ENCODE measurements at regions not wholly inside any gene's neighbourhood (a gene's known extent, or its start where the extent isn't known, plus 50 kb on each side); places are given as distances from the start of the nearest gene placed in this dataset.

GRCh38 chr6:155949256-155949655, 493.6 kb upstream of the NOX3 start:
- H3K27ac ChIP-seq (ENCODE audit: low read length) = no peak overlapping the region
- no peaks in the 10 kb centered on the region for H3K9me3 ChIP-seq (replicated peaks; ENCODE audit: insufficient read depth, low read length)
- H3K27me3 ChIP-seq (replicated peaks; ENCODE audit: insufficient read depth, low read length) = no peaks in the 10 kb centered on the region
- H3K9me2 ChIP-seq (replicated peaks; ENCODE audit: insufficient read depth, low read length) = no peaks in the 10 kb centered on the region
- no peak overlapping the region for H3K4me3 ChIP-seq (ENCODE audit: low read length)
- H3F3A ChIP-seq (ENCODE audit: insufficient read depth, low read length) = no peaks in the 10 kb centered on the region
- H3K79me2 ChIP-seq (ENCODE audit: low read length) = no peaks in the 10 kb centered on the region
- no peaks in the 10 kb centered on the region for H3K36me3 ChIP-seq (replicated peaks; ENCODE audit: insufficient read depth, low read length)
- no peak overlapping the region for H2AFZ ChIP-seq (ENCODE audit: low read length)
- no peak overlapping the region for H3K4me2 ChIP-seq (ENCODE audit: low read depth, low read length)
- H4K20me1 ChIP-seq (ENCODE audit: insufficient read depth, low read length) = no peaks in the 10 kb centered on the region
- no peaks in the 10 kb centered on the region for H3K4me1 ChIP-seq (ENCODE audit: low read length)
- TF ChIP-seq, protein P1, sequence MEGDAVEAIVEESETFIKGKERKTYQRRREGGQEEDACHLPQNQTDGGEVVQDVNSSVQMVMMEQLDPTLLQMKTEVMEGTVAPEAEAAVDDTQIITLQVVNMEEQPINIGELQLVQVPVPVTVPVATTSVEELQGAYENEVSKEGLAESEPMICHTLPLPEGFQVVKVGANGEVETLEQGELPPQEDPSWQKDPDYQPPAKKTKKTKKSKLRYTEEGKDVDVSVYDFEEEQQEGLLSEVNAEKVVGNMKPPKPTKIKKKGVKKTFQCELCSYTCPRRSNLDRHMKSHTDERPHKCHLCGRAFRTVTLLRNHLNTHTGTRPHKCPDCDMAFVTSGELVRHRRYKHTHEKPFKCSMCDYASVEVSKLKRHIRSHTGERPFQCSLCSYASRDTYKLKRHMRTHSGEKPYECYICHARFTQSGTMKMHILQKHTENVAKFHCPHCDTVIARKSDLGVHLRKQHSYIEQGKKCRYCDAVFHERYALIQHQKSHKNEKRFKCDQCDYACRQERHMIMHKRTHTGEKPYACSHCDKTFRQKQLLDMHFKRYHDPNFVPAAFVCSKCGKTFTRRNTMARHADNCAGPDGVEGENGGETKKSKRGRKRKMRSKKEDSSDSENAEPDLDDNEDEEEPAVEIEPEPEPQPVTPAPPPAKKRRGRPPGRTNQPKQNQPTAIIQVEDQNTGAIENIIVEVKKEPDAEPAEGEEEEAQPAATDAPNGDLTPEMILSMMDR (IDR thresholded peaks at IDR 0.05; ENCODE audit: low read length) = no peak
- no peak for TF ChIP-seq EZH2 (optimal IDR thresholded peaks at IDR 0.05; ENCODE audit: low read depth, low read length)
- TF ChIP-seq EZH2phosphoT487 (IDR thresholded peaks at IDR 0.05; ENCODE audit: low read length) = no peak
- no peak overlapping the region for H3K9ac ChIP-seq (ENCODE audit: low read length)
- DNase-seq = no peak

GRCh38 chr6:155946860-155947259, 491.2 kb upstream of the NOX3 start:
- Histone ChIP-seq H3K4me2 (ENCODE audit: low read depth, low read length) (no peak overlapping the region), H3F3A (ENCODE audit: insufficient read depth, low read length) (no peaks in the 10 kb centered on the region), H3K4me3 (ENCODE audit: low read length) (no peak overlapping the region), H3K79me2 (ENCODE audit: low read length) (no peaks in the 10 kb centered on the region), H3K36me3 (replicated peaks; ENCODE audit: insufficient read depth, low read length) (no peaks in the 10 kb centered on the region), H3K9ac (ENCODE audit: low read length) (no peak overlapping the region), H4K20me1 (ENCODE audit: insufficient read depth, low read length) (no peaks in the 10 kb centered on the region), H2AFZ (ENCODE audit: low read length) (no peak overlapping the region), H3K27ac (ENCODE audit: low read length) (no peak overlapping the region), H3K9me3 (replicated peaks; ENCODE audit: insufficient read depth, low read length) (no peaks in the 10 kb centered on the region), H3K4me1 (ENCODE audit: low read length) (no peaks in the 10 kb centered on the region), H3K27me3 (replicated peaks; ENCODE audit: insufficient read depth, low read length) (no peaks in the 10 kb centered on the region), H3K9me2 (replicated peaks; ENCODE audit: insufficient read depth, low read length) (no peaks in the 10 kb centered on the region)
- no peak for DNase-seq
- TF ChIP-seq EZH2phosphoT487 (IDR thresholded peaks at IDR 0.05; ENCODE audit: low read length) (no peak), EZH2 (optimal IDR thresholded peaks at IDR 0.05; ENCODE audit: low read depth, low read length) (no peak)
- TF ChIP-seq, protein P1 (IDR thresholded peaks at IDR 0.05; ENCODE audit: low read length) = no peak

DNA sequence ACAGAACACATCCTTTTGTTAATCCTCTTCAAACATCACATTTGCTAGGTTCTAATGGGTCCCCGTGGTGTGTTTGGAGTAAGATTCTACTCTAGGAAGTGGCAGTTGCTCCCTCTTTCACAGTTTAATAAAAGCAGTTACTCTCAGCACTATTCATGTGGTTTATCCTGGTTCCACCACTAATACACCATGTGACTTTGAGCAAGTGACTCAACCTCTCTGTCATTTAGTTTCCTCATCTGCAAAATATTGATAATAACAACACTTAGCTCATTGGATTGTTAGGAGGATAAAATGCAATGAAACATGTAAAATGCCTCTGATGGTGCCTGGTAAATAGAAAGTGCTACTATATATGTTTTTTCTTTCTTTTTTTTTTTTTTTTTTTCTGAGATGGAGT, 488.0 kb upstream of the NOX3 start:
- Histone ChIP-seq H3K79me2 (ENCODE audit: low read length) (no peaks in the 10 kb centered on the region), H3K4me2 (ENCODE audit: low read depth, low read length) (no peak overlapping the region), H3F3A (ENCODE audit: insufficient read depth, low read length) (no peaks in the 10 kb centered on the region), H3K9me3 (replicated peaks; ENCODE audit: insufficient read depth, low read length) (no peaks in the 10 kb centered on the region), H2AFZ (ENCODE audit: low read length) (no peak overlapping the region), H3K9ac (ENCODE audit: low read length) (no peak overlapping the region), H3K36me3 (replicated peaks; ENCODE audit: insufficient read depth, low read length) (no peaks in the 10 kb centered on the region), H3K27ac (ENCODE audit: low read length) (no peak overlapping the region), H3K4me3 (ENCODE audit: low read length) (no peak overlapping the region), H3K27me3 (replicated peaks; ENCODE audit: insufficient read depth, low read length) (no peaks in the 10 kb centered on the region), H3K9me2 (replicated peaks; ENCODE audit: insufficient read depth, low read length) (no peaks in the 10 kb centered on the region), H3K4me1 (ENCODE audit: low read length) (no peaks in the 10 kb centered on the region), H4K20me1 (ENCODE audit: insufficient read depth, low read length) (no peaks in the 10 kb centered on the region)
- TF ChIP-seq EZH2 (optimal IDR thresholded peaks at IDR 0.05; ENCODE audit: low read depth, low read length) (no peak), EZH2phosphoT487 (IDR thresholded peaks at IDR 0.05; ENCODE audit: low read length) (no peak)
- TF ChIP-seq, protein P1 (IDR thresholded peaks at IDR 0.05; ENCODE audit: low read length) = no peak
- DNase-seq = no peak
